HG02571 (cell line): ENCODE measurements at regions not wholly inside any gene's neighbourhood (a gene's known extent, or its start where the extent isn't known, plus 50 kb on each side); places are given as distances from the start of the nearest gene placed in this dataset.
A peak's percentile ranks its signal among the peaks of the same experiment; 100 is the strongest.

ENCODE experiments used
- ATAC-seq: cut with Tn5 transposase; IDR thresholded peaks from one replicate; pipeline ENCODE4 v1.9.1; 2021; ENCODE audit warnings: mild to moderate bottlenecking, moderate library complexity; ENCODE audit not compliant: unreplicated experiment

- ATAC-seq = no peak
Measured at GRCh38 chr15:35168464-35168863, 83.4 kb upstream of the NANOGP8 start.

- no peak for ATAC-seq
Measured at GRCh38 chr15:35167675-35168074, 82.6 kb upstream of the NANOGP8 start.

- no peak for ATAC-seq
Measured at GRCh38 chr15:35166730-35167359, 81.8 kb upstream of the NANOGP8 start.

- ATAC-seq = no peak
Measured at GRCh38 chr15:35161694-35162093, 76.6 kb upstream of the NANOGP8 start.

- ATAC-seq = no peak
Measured at GRCh38 chr15:35159170-35159569, 74.1 kb upstream of the NANOGP8 start.

- ATAC-seq = no peak
Measured at GRCh38 chr15:35151782-35152181, 66.7 kb upstream of the NANOGP8 start.

- ATAC-seq = no peak
Measured at GRCh38 chr15:35151381-35151780, 66.3 kb upstream of the NANOGP8 start.

GRCh38 chr15:35150361-35150760, 65.3 kb upstream of the NANOGP8 start:
- no peak for ATAC-seq

- no peak for ATAC-seq
Measured at GRCh38 chr15:35145336-35145735, 60.2 kb upstream of the NANOGP8 start.

GRCh38 chr15:35142578-35142977, 57.5 kb upstream of the NANOGP8 start:
- no peak for ATAC-seq

- no peak for ATAC-seq
Measured at GRCh38 chr15:35141743-35142471, 56.8 kb upstream of the NANOGP8 start.

GRCh38 chr15:35139822-35140221, 54.7 kb upstream of the NANOGP8 start:
- no peak for ATAC-seq

- no peak for ATAC-seq
Measured at GRCh38 chr15:35137190-35137574, 52.1 kb upstream of the NANOGP8 start.

GRCh38 chr15:35136321-35137189, 51.5 kb upstream of the NANOGP8 start:
- peak; percentile 99 for ATAC-seq
